Activated CD8-positive, alpha-beta T cell treated with anti-CD3 and anti-CD28 coated beads for 36 hours (primary cell): ENCODE measurements at regions not wholly inside any gene's neighbourhood (a gene's known extent, or its start where the extent isn't known, plus 50 kb on each side); places are given as distances from the start of the nearest gene placed in this dataset.

Experiments
- ATAC-seq: fragments of 200-7000 bp; cut with Tn5 transposase; one replicate; pipeline ENCODE4 v1.10.0; 2021; ENCODE audit warnings: mild to moderate bottlenecking, moderate library complexity
- CTCF ChIA-PET: fragments of 350-600 bp; sonication (Branson Sonifier 250); formaldehyde crosslinking; loops from one replicate; lab custom pipeline; 2021; ENCODE audit warnings: antibody characterized with exemption; lab: Charles Lee
- POLR2A ChIA-PET: fragments of 350-600 bp; sonication (Branson Sonifier 250); formaldehyde crosslinking; loops from one replicate; lab custom pipeline; 2021; ENCODE audit warnings: antibody characterized with exemption; lab: Charles Lee
- DNase-seq: peaks from one replicate; pipeline ENCODE4 v3.0.0-alpha.2; 2020
- H3K27ac Mint-ChIP-seq: one replicate; pipeline ENCODE4 v1.8.0; 2021; ENCODE audit warnings: mild to moderate bottlenecking, mixed read lengths
- H3K27me3 Mint-ChIP-seq: one replicate; pipeline ENCODE4 v1.8.0; 2021; ENCODE audit warnings: mixed read lengths
- H3K36me3 Mint-ChIP-seq: one replicate; pipeline ENCODE4 v1.8.0; 2021; ENCODE audit warnings: low read depth, mixed read lengths
- H3K4me1 Mint-ChIP-seq: one replicate; pipeline ENCODE4 v1.8.0; 2021; ENCODE audit warnings: low read depth, mixed read lengths
- H3K4me3 Mint-ChIP-seq: one replicate; pipeline ENCODE4 v1.8.0; 2021; ENCODE audit warnings: mild to moderate bottlenecking, moderate library complexity, mixed read lengths
- H3K9me3 Mint-ChIP-seq: one replicate; pipeline ENCODE4 v1.8.0; 2021; ENCODE audit warnings: mixed read lengths
- CTCF ChIP-seq: fragments of 200-600 bp; IDR thresholded peaks from one replicate; pipeline ENCODE4 v1.8.0; 2022; ENCODE audit warnings: antibody characterized with exemption, mild to moderate bottlenecking
- intact Hi-C: fragments of 100-400 bp; cut with micrococcal nuclease; formaldehyde crosslinking; loops from one replicate; pipeline ENCODE4 v1.10.0; 2022

- H3K9me3 Mint-ChIP-seq: peaks cover 9% of the 10 kb centered on the region
- no peak for TF ChIP-seq CTCF
- H3K36me3 Mint-ChIP-seq: no peaks in the 10 kb centered on the region
- H3K27ac Mint-ChIP-seq: no peak overlapping the region
- intact Hi-C loops: no loop called here
- no peak overlapping the region for H3K4me3 Mint-ChIP-seq
- no peak for DNase-seq
- ChIA-PET CTCF (no interaction called here), POLR2A (interaction anchor here (0.7 kb wide), 1 partner anchor 331 kb away, joined by 3 read pairs; no protein-coding TSS in a partner anchor)
- no peak for ATAC-seq
- no peaks in the 10 kb centered on the region for H3K4me1 Mint-ChIP-seq
- no peaks in the 10 kb centered on the region for H3K27me3 Mint-ChIP-seq
Observed at GRCh38 chr7:417625-417889, 102.1 kb downstream of the PDGFA start.

- intact Hi-C loops: no loop called here
- Mint-ChIP-seq H3K27me3 (no peaks in the 10 kb centered on the region), H3K4me1 (no peaks in the 10 kb centered on the region), H3K9me3 (peaks cover 9% of the 10 kb centered on the region), H3K27ac (no peak overlapping the region), H3K36me3 (no peaks in the 10 kb centered on the region), H3K4me3 (no peak overlapping the region)
- ChIA-PET CTCF (interaction anchor here (0.6 kb wide), 1 partner anchor 116 kb away, joined by 3 read pairs; no protein-coding TSS in a partner anchor), POLR2A (interaction anchor here (0.7 kb wide), 1 partner anchor 330 kb away, joined by 3 read pairs; no protein-coding TSS in a partner anchor)
- no peak for ATAC-seq
- no peak for TF ChIP-seq CTCF
- DNase-seq: no peak
Observed at GRCh38 chr7:417973-418601, 101.6 kb downstream of the PDGFA start.

- H3K4me3 Mint-ChIP-seq: no peak overlapping the region
- intact Hi-C loops: no loop called here
- DNase-seq (no peak), ATAC-seq (no peak)
- peaks cover 9% of the 10 kb centered on the region for H3K9me3 Mint-ChIP-seq
- no peak overlapping the region for H3K27ac Mint-ChIP-seq
- no peaks in the 10 kb centered on the region for H3K27me3 Mint-ChIP-seq
- ChIA-PET POLR2A (no interaction called here), CTCF (interaction anchor here (0.6 kb wide), 1 partner anchor 117 kb away, joined by 3 read pairs; no protein-coding TSS in a partner anchor)
- no peaks in the 10 kb centered on the region for H3K4me1 Mint-ChIP-seq
- no peak for TF ChIP-seq CTCF
- H3K36me3 Mint-ChIP-seq: no peaks in the 10 kb centered on the region
Observed at GRCh38 chr7:418636-419280, 100.9 kb downstream of the PDGFA start.

GRCh38 chr7:420142-421093 lies 99.2 kb downstream of the PDGFA start:
- Mint-ChIP-seq H3K27me3 (no peaks in the 10 kb centered on the region), H3K27ac (no peak overlapping the region), H3K4me3 (no peak overlapping the region), H3K9me3 (peaks cover 9% of the 10 kb centered on the region), H3K36me3 (no peaks in the 10 kb centered on the region), H3K4me1 (no peaks in the 10 kb centered on the region)
- ChIA-PET CTCF (no interaction called here), POLR2A (interaction anchor here (1.1 kb wide), 1 partner anchor 214 kb away, joined by 3 read pairs; no protein-coding TSS in a partner anchor)
- ATAC-seq (no peak), DNase-seq (no peak)
- intact Hi-C loops: no loop called here
- no peak for TF ChIP-seq CTCF
